ENCODE measurements at regions not wholly inside any gene's neighbourhood (a gene's known extent, or its start where the extent isn't known, plus 50 kb on each side); places are given as distances from the start of the nearest gene placed in this dataset.

DNA sequence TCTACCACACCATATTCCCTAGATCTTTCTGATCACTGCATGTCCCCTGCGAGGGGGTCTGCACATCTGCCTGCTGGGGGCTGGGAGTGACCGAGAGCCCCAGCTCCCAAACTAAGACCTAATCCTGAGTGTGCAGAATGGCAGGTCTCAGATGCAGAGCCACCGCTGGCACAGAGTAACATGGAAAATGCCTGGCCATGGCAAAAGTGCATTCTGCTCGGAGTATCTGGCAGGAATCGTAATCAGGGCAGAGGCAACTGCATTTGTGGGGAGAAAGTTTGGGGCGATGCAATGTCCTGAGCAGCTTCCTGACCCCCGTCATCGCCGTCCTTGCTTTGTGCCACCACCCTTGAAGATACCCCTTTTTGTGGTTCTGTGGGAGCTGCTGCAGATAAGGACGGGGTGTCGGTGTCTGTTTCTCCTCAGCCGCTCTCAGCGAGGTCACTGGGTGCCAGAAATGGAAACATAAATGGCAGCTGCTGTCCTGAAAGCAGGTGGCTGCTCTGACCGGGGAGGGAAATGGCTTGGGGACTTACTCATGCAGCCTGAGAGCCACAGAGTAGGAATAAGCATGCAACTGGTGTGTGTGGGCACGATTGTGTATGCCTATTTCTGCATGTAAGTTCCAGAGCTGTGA is 157.9 kb downstream of the LY86 start:
- TF ChIP-seq SIN3A (IDR thresholded peaks at IDR 0.05; ENCODE audit: borderline replicate concordance, insufficient read depth, low read length) (no peak), POLR2AphosphoS5 (IDR thresholded peaks at IDR 0.05; ENCODE audit: low read depth, low read length) (no peak), REST (IDR thresholded peaks at IDR 0.05; ENCODE audit: insufficient read depth in 1 of 2, low read depth in 2 of 2, low read length in 2 of 2) (no peak), FOXP2 (optimal IDR thresholded peaks at IDR 0.05; ENCODE audit: borderline replicate concordance, extremely low read depth, extremely low read length, insufficient read depth) (no peak), TAF1 (IDR thresholded peaks at IDR 0.05; ENCODE audit: borderline replicate concordance, insufficient read depth, low read length) (no peak)

DNA sequence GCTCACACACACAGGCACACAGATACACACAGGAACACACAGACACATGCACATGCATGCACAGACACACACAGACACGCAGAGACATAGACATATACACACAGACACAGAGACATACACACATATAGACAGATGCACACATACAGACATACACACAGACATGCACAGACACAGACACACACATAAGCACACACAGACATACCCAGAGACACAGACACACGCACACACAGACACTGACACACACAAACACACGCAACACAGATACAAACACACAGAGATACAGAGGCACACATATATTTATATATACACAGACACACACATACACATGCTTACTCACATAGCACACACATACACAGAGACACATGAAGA is 158.4 kb downstream of the LY86 start:
- TF ChIP-seq POLR2AphosphoS5 (IDR thresholded peaks at IDR 0.05; ENCODE audit: low read depth, low read length) (no peak), REST (IDR thresholded peaks at IDR 0.05; ENCODE audit: insufficient read depth in 1 of 2, low read depth in 2 of 2, low read length in 2 of 2) (no peak)

DNA sequence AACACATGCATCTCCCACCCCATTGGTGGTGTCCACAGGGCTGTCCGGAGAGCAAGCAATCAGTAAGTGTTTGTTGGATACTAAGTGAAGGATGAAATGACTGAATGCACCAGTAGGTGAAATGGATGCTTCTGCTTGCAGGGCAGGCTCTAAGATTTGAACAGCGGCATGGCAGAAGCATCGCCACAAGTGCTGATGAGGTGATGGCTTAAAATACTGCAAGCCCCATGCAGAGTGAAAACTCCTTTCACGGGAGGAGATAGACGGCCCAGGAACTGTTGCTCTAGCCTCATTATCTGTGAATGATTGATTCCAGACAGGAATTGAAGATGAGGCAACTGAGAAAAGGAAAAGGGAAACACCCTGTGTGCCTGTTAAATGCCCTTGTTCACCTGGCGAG is 158.9 kb downstream of the LY86 start:
- no peak for TF ChIP-seq SIN3A (IDR thresholded peaks at IDR 0.05; ENCODE audit: borderline replicate concordance, insufficient read depth, low read length)

DNA sequence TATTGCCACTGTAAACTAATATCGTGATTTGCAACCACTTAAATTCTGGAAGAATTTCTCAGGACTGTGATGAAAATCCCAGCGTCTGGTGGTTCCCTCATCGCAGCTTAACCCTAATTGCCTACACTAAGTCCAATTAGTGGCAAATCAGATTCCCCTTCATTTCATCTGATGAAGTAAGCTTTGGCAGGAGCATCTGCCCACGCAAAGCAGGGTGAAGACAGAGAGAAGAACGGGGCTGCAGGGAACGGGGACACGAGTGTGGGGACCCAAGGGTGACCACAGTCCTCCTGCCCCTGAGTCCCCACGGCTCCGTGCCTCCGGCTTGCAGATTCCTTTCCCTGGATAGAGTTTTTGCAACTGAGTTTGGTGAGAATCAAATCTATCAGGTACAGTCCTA is 159.5 kb downstream of the LY86 start:
- no peak for TF ChIP-seq SIN3A (IDR thresholded peaks at IDR 0.05; ENCODE audit: borderline replicate concordance, insufficient read depth, low read length)
- no peak for TF ChIP-seq FOXP2 (optimal IDR thresholded peaks at IDR 0.05; ENCODE audit: borderline replicate concordance, extremely low read depth, extremely low read length, insufficient read depth)
- no peak for TF ChIP-seq TAF1 (IDR thresholded peaks at IDR 0.05; ENCODE audit: borderline replicate concordance, insufficient read depth, low read length)
- TF ChIP-seq POLR2AphosphoS5 (IDR thresholded peaks at IDR 0.05; ENCODE audit: low read depth, low read length), result no peak
- no peak for TF ChIP-seq REST (IDR thresholded peaks at IDR 0.05; ENCODE audit: insufficient read depth in 1 of 2, low read depth in 2 of 2, low read length in 2 of 2)

GRCh38 chr6:6749702-6750491 is 161.4 kb downstream of the LY86 start:
- peak; percentile 98 for TF ChIP-seq FOXP2 (optimal IDR thresholded peaks at IDR 0.05; ENCODE audit: borderline replicate concordance, extremely low read depth, extremely low read length, insufficient read depth)
- TF ChIP-seq REST (IDR thresholded peaks at IDR 0.05; ENCODE audit: insufficient read depth in 1 of 2, low read depth in 2 of 2, low read length in 2 of 2), result no peak
